H9 (cell line): ENCODE measurements at regions not wholly inside any gene's neighbourhood (a gene's known extent, or its start where the extent isn't known, plus 50 kb on each side); places are given as distances from the start of the nearest gene placed in this dataset.

Source experiments
- DNase-seq: peaks from one replicate; pipeline ENCODE4 v3.0.0-alpha.2; 2017
- H2AFZ ChIP-seq: one replicate; pipeline ENCODE4 v1.6.1; 2013; ENCODE audit warnings: mild to moderate bottlenecking, low read length, control low read depth, moderate library complexity
- H2AK5ac ChIP-seq: 2 replicates; pipeline ENCODE4 v1.6.1; 2013; ENCODE audit warnings: low read length, control low read depth, mixed read lengths; ENCODE audit not compliant: insufficient read length
- H2BK120ac ChIP-seq: one replicate; pipeline ENCODE4 v1.6.1; 2013; ENCODE audit warnings: low read depth, mild to moderate bottlenecking, low read length, control low read depth, inconsistent platforms; ENCODE audit not compliant: poor library complexity, severe bottlenecking
- H2BK12ac ChIP-seq: 2 replicates; pipeline ENCODE4 v1.6.1; 2013; ENCODE audit warnings: low read length, control low read depth, mixed read lengths, low read depth; ENCODE audit not compliant: insufficient read length
- H2BK15ac ChIP-seq: 2 replicates; pipeline ENCODE4 v1.6.1; 2013; ENCODE audit warnings: low read depth, low read length, control low read depth
- H2BK20ac ChIP-seq: one replicate; pipeline ENCODE4 v1.6.1; 2013; ENCODE audit warnings: low read depth, mild to moderate bottlenecking, low read length, control low read depth, inconsistent platforms; ENCODE audit not compliant: poor library complexity, severe bottlenecking
- H2BK5ac ChIP-seq: 2 replicates; pipeline ENCODE4 v1.6.1; 2013; ENCODE audit warnings: low read length, control low read depth, mixed read lengths; ENCODE audit not compliant: insufficient read length
- H3K14ac ChIP-seq: 2 replicates; pipeline ENCODE4 v1.6.1; 2013; ENCODE audit warnings: low read length, control low read depth; ENCODE audit not compliant: insufficient read depth
- H3K18ac ChIP-seq: 2 replicates; pipeline ENCODE4 v1.6.1; 2013; ENCODE audit warnings: low read depth, mild to moderate bottlenecking, mixed read lengths, low read length, control low read depth; ENCODE audit not compliant: insufficient read length
- H3K23ac ChIP-seq: 2 replicates; pipeline ENCODE4 v1.6.1; 2013; ENCODE audit warnings: low read length, control low read depth, mixed read lengths, low read depth; ENCODE audit not compliant: insufficient read length
- H3K23me2 ChIP-seq: 2 replicates; pipeline ENCODE4 v1.6.1; 2013; ENCODE audit warnings: low read depth, mild to moderate bottlenecking, mixed read lengths, low read length, control low read depth; ENCODE audit not compliant: insufficient read length, poor library complexity, severe bottlenecking
- H3K27ac ChIP-seq: 2 replicates; pipeline ENCODE4 v1.5.1; 2013; ENCODE audit warnings: low read length, control low read depth, mixed read lengths, low read depth; ENCODE audit not compliant: insufficient read length
- H3K27me3 ChIP-seq: 2 replicates; pipeline ENCODE4 v1.6.1; 2013; ENCODE audit warnings: low read length, control low read depth, inconsistent platforms; ENCODE audit not compliant: insufficient read depth
- H3K4ac ChIP-seq: 2 replicates; pipeline ENCODE4 v1.6.1; 2013; ENCODE audit warnings: low read depth, mild to moderate bottlenecking, control low read depth, inconsistent platforms, low read length, moderate library complexity
- H3K4me1 ChIP-seq: 2 replicates; pipeline ENCODE4 v1.6.1; 2013; ENCODE audit warnings: low read length, control low read depth, inconsistent platforms; ENCODE audit not compliant: insufficient read depth
- H3K4me2 ChIP-seq: 2 replicates; pipeline ENCODE4 v1.6.1; 2013; ENCODE audit warnings: low read length, control low read depth, mixed read lengths; ENCODE audit not compliant: insufficient read length, insufficient read depth
- H3K56ac ChIP-seq: 2 replicates; pipeline ENCODE4 v1.6.1; 2013; ENCODE audit warnings: low read depth, mild to moderate bottlenecking, mixed read lengths, low read length, control low read depth; ENCODE audit not compliant: insufficient read length
- H3K79me1 ChIP-seq: 2 replicates; pipeline ENCODE4 v1.6.1; 2013; ENCODE audit warnings: low read depth, mild to moderate bottlenecking, moderate library complexity, low read length, control low read depth, inconsistent platforms; ENCODE audit not compliant: insufficient read depth, poor library complexity, severe bottlenecking
- H3K79me2 ChIP-seq: 2 replicates; pipeline ENCODE4 v1.6.1; 2013; ENCODE audit warnings: low read length, control low read depth, inconsistent platforms; ENCODE audit not compliant: insufficient read depth
- H3K9ac ChIP-seq: 2 replicates; pipeline ENCODE4 v1.6.1; 2013; ENCODE audit warnings: low read length, control low read depth, mixed read lengths; ENCODE audit not compliant: insufficient read length; ENCODE audit errors: extremely low read depth
- H3K9me3 ChIP-seq: one replicate; pipeline ENCODE4 v1.6.1; 2013; ENCODE audit warnings: low read depth, low read length, inconsistent platforms; ENCODE audit not compliant: control insufficient read depth
- H3T11ph ChIP-seq: one replicate; pipeline ENCODE4 v1.6.1; 2013; ENCODE audit warnings: mild to moderate bottlenecking, low read length, control low read depth, inconsistent platforms
- H4K20me1 ChIP-seq: one replicate; pipeline ENCODE4 v1.6.1; 2013; ENCODE audit not compliant: control insufficient read depth, insufficient read length, insufficient read depth
- H4K5ac ChIP-seq: 2 replicates; pipeline ENCODE4 v1.6.1; 2013; ENCODE audit warnings: low read depth, mild to moderate bottlenecking, mixed read lengths, low read length, control low read depth; ENCODE audit not compliant: insufficient read length
- H4K8ac ChIP-seq: replicated peaks from 2 replicates; pipeline ENCODE4 v1.6.1; 2013; ENCODE audit warnings: low read length, control low read depth, mixed read lengths, low read depth; ENCODE audit not compliant: insufficient read length
- H4K91ac ChIP-seq: 2 replicates; pipeline ENCODE4 v1.6.1; 2013; ENCODE audit warnings: low read depth, mild to moderate bottlenecking, moderate library complexity, mixed read lengths, low read length, control low read depth; ENCODE audit not compliant: insufficient read length
- H3K27ac Mint-ChIP-seq, 3 experiments: 2 replicates in 2 of 3; 3 replicates in 1 of 3; pipeline ENCODE4 v1.8.0; 2020 to 2021; ENCODE audit warnings: mixed read lengths in 3 of 3, mild to moderate bottlenecking in 1 of 3, moderate library complexity in 1 of 3
- H3K27me3 Mint-ChIP-seq: 2 replicates; pipeline ENCODE4 v1.8.0; 2021; ENCODE audit warnings: low read depth, mild to moderate bottlenecking, moderate library complexity, mixed read lengths
- H3K36me3 Mint-ChIP-seq, 3 experiments: 2 replicates in 2 of 3; 3 replicates in 1 of 3; pipeline ENCODE4 v1.8.0; 2020 to 2021; ENCODE audit warnings: low read depth in 3 of 3, mixed read lengths in 3 of 3; ENCODE audit not compliant: insufficient read depth in 1 of 3
- H3K4me1 Mint-ChIP-seq, 2 experiments: 2 replicates each; pipeline ENCODE4 v1.8.0; 2020; ENCODE audit warnings: mixed read lengths in 2 of 2
- H3K4me3 Mint-ChIP-seq, 2 experiments: 2 replicates in 1 of 2; 3 replicates in 1 of 2; pipeline ENCODE4 v1.8.0; 2020 to 2021; ENCODE audit warnings: mild to moderate bottlenecking in 2 of 2, mixed read lengths in 2 of 2, moderate library complexity in 1 of 2
- H3K9me3 Mint-ChIP-seq, 2 experiments: 2 replicates in 1 of 2; 3 replicates in 1 of 2; pipeline ENCODE4 v1.8.0; 2020; ENCODE audit warnings: mild to moderate bottlenecking in 2 of 2, mixed read lengths in 2 of 2, moderate library complexity in 1 of 2
- CTCF ChIP-seq: fragments of 200-600 bp; sonication (generic); conservative IDR thresholded peaks from 3 replicates; pipeline ENCODE4 v1.8.0; 2021; ENCODE audit warnings: antibody characterized with exemption, mild to moderate bottlenecking
- WGBS: extraction: QIAGEN DNeasy Blood & Tissue Kit; methylation state at CpG from one replicate; pipeline ENCODE4 v1.1.7; 2013; ENCODE audit warnings: missing lambda C conversion rate, low lambda C conversion rate, mixed read lengths; ENCODE audit not compliant: insufficient read length; ENCODE audit errors: extremely low coverage; 5-methylcytosine and 5-hydroxymethylcytosine counted together

- peaks cover 4 to 9% of the 10 kb centered on the region in 2 experiments for H3K4me1 Mint-ChIP-seq
- Histone ChIP-seq H3K79me1 (no peaks in the 10 kb centered on the region), H3K23ac (no peak overlapping the region), H2BK12ac (no peak overlapping the region), H3K18ac (no peak overlapping the region), H3K9me3 (no peaks in the 10 kb centered on the region), H3K4me2 (no peak overlapping the region), H2BK120ac (no peak overlapping the region), H3K79me2 (no peaks in the 10 kb centered on the region), H3K9ac (no peak overlapping the region), H2AFZ (no peak overlapping the region), H4K8ac (no peak overlapping the region), H3K27me3 (no peaks in the 10 kb centered on the region), H3K14ac (no peak overlapping the region), H3K4ac (no peak overlapping the region), H4K91ac (no peak overlapping the region), H3K23me2 (no peaks in the 10 kb centered on the region), H3K4me1 (no peaks in the 10 kb centered on the region), H4K20me1 (no peaks in the 10 kb centered on the region), H2BK15ac (no peak overlapping the region), H2AK5ac (no peak overlapping the region), H3T11ph (no peak overlapping the region), H3K56ac (no peak overlapping the region), H2BK5ac (no peak overlapping the region), H4K5ac (no peak overlapping the region), H2BK20ac (no peak overlapping the region), H3K27ac (no peak overlapping the region)
- no peak overlapping the region for H3K27ac Mint-ChIP-seq
- H3K4me3 Mint-ChIP-seq, result no peak overlapping the region
- H3K27me3 Mint-ChIP-seq, result peaks cover 3% of the 10 kb centered on the region
- no peaks in the 10 kb centered on the region for H3K36me3 Mint-ChIP-seq
- no CpG with 5 or more reads among the region's 3 CpGs for WGBS
- no peak for TF ChIP-seq CTCF
- DNase-seq, result no peak
- H3K9me3 Mint-ChIP-seq, result no peaks in the 10 kb centered on the region
Measured at GRCh38 chr9:100914266-100914665, 114.3 kb upstream of the PLPPR1 start.
